ENCODE measurements at regions not wholly inside any gene's neighbourhood (a gene's known extent, or its start where the extent isn't known, plus 50 kb on each side); places are given as distances from the start of the nearest gene placed in this dataset.

DNA sequence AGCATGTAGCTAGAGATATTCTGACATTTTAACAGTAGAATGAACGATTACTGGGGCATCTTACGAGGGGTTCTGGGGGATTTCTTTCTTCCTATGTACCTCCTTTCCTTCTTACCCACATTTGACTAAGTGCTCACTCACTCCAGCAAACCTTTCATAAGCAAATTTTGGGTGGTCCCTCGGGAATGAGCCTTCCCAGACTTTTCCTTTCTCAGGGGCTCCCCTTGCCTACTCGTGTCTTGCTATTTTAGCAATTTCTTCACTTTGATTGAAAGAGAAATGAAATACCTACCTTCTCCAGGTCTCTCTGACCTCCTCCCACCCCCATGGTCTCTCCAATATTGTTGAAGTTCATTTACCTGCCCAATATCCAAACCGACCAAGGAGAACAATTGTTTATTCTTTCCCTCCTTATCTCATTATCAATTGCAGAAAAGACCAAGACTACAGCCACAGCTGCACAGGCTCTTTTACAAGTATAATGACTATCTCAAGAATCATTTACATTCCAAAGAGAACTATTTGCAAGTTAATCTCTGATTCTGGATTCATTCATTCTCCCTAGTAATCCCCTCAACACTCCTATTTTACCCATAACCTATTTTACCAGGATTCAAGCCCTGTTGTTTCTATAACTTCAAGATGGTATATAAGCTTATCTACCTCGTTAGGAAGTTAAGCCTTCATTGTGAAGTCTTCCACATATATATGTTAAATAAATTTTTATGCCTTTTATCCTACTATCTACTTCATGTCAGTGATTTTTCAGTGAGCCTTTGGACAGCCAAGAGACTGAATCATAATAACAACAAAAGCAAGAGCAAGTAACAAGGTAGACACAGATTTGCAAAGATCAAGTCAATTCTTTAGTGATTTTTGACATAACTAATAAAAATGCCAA lies 480.6 kb downstream of the IPMK start:
- no peak for DNase-seq (ENCODE audit: low spot score)

DNA sequence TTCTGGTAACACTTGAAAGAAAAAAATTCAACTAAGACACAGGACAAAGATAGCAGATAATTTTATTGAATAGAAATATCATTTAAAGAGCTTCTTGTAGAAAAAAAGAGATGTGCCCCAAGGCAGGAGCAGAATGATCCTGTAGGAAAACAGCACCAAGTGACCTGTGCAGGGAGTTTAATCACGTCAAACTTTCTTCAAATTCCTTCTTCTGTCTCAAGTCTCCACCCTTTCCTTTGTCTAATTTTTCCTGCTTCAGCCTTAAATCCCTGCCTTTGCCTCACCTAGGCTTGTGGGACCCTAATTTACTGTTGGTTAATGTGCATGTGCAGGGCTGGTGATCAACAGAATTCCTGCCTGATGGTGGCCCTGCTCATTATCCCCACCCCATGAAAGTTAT lies 481.4 kb downstream of the IPMK start:
- no peak for DNase-seq (ENCODE audit: low spot score)

DNA sequence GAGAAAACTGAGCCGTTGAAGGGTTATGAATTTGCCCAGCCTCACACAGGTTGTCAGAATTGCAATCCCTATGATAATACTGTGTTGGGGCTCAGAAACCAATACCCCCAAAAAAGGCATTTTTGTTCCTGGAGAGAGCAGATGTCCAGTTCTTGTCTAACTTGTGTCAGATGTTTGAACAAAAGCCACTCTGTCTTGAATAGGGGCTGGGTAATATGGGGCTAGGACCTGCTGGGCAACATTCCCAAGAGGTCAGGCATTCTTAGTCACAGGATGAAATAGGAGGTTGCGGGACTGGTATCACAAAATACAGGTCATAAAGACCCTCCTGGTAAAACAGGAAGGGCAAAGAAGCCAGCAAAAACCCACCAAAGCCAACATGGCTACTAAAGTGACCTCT lies 482.1 kb downstream of the IPMK start:
- DNase-seq (ENCODE audit: low spot score): peak; percentile 7

- DNase-seq (ENCODE audit: low spot score): no peak
Observed at GRCh38 chr10:57785068-57785467, 482.6 kb downstream of the IPMK start.

- no peak for DNase-seq (ENCODE audit: low spot score)
Observed at GRCh38 chr10:57776688-57777432, 490.8 kb downstream of the IPMK start.

GRCh38 chr10:57775250-57775649 lies 492.4 kb downstream of the IPMK start:
- no peak for DNase-seq (ENCODE audit: low spot score)

DNA sequence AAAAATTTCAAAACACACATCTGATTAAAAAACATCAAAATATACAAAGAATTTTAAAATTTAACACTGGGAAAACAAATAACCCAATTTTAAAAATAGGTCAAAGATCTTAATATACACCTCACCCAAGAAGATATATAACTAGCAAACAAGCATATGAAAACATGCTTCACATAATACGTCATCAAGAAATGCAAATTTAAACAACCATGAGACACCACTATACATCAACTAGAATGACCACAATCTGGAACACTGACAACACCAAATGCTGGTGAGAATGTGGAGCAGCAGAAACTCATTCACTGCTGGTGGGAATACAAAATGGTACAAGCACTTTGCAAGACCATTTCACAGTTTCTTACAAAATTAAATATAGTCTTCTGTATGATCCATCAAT lies 498.4 kb downstream of the IPMK start:
- no peak for DNase-seq (ENCODE audit: low spot score)

GRCh38 chr10:57759777-57760176 lies 507.9 kb downstream of the IPMK start:
- no peak for DNase-seq (ENCODE audit: low spot score)

- no peak for DNase-seq (ENCODE audit: low spot score)
Observed at GRCh38 chr10:57754803-57755202, 512.9 kb downstream of the IPMK start.

DNA sequence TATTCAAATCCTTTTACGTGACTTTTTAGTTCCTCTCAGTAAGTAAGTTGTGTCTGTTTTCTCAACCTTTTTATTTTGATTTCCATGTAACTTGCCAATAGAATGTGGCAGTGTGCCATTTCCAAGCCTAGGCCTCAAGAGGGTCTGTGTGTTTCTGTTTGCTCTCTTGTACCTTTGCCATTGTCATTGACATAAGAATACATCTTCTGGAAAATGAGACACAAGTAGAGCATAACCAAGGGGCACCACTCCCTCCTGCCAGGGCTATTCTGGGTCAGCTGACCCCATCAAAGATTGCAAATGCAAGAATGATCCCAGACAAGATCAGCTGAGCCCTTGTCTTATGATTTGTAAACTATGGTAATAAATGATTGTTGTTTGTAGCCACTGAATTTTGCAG lies 524.0 kb downstream of the IPMK start:
- no peak for DNase-seq (ENCODE audit: low spot score)

GRCh38 chr10:57741751-57742150 lies 525.9 kb downstream of the IPMK start:
- no peak for DNase-seq (ENCODE audit: low spot score)

GRCh38 chr10:57723305-57723704 lies 544.4 kb downstream of the IPMK start:
- no peak for DNase-seq (ENCODE audit: low spot score)

- peak; percentile 46 for DNase-seq (ENCODE audit: low spot score)
Observed at GRCh38 chr10:57716884-57717283, 550.8 kb downstream of the IPMK start.

DNA sequence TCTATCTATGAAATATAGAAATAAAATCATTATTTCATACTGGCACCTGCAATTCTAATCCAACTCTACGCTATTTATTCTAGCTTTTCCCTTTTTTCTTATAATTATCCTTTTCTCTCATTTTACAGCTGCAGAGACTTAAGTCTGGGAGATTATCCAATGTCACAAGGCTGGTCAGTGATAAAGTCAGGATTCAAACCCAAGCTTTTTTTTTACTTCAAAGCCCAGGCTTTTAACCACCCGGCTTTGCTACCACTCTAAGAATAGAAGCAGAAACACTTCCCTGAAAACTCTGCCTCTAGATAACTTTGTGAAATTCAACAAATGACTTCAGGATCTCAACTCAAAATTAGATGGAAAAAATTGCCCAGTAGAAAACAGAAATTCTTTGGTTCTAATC lies 552.5 kb downstream of the IPMK start:
- no peak for DNase-seq (ENCODE audit: low spot score)

DNA sequence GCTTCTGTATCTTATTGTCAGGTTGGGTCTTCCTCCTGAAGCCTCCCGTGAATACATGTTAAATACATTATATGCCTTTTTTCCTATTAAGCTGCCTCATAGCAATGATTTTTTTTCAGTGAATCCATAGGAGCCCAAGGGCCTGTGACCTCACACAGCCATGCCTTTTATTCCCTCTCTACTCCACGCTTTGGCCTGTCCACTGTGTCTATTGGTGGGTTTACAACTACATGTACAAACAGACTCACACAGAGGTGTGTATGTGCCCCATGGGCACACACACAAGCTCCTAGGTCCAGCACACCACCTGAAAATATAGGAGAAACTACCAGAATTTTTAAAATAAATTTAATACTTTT lies 560.4 kb downstream of the IPMK start:
- DNase-seq (ENCODE audit: low spot score): no peak

DNA sequence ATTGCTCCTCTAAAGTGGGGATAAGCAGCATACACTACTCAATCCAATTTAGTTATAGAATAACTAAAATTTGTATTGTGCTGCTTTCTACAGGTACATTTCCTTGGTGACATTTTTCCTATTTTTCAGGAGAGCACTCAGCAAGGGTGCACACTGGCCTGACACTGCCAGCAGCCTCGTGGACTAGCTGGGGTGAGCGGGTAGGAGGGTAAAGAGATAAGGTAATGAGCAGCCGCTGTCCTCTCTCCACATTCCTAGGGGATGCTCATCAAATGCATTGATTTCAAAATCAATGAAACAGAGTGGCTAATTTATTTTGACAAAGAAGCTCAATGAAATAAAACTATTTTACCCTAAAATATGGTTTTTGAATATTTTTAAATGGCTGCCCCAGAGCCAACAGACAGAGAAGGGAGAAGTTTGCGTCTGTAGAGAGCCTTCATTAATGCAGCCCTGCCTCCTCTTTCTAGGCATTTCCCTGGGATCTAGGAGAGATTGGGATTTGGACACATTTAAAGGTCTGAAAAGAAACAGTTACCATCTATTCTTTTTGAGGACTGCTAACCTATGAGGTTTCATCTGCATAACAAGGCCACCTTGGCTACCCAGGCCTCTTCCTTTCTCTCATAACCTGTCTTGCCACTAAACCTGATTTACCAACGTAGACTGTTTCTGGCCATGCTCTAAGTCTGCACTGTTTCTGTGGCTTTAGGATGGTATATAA lies 561.0 kb downstream of the IPMK start:
- DNase-seq (ENCODE audit: low spot score): no peak

GRCh38 chr10:57706016-57706415 lies 561.7 kb downstream of the IPMK start:
- no peak for DNase-seq (ENCODE audit: low spot score)

DNA sequence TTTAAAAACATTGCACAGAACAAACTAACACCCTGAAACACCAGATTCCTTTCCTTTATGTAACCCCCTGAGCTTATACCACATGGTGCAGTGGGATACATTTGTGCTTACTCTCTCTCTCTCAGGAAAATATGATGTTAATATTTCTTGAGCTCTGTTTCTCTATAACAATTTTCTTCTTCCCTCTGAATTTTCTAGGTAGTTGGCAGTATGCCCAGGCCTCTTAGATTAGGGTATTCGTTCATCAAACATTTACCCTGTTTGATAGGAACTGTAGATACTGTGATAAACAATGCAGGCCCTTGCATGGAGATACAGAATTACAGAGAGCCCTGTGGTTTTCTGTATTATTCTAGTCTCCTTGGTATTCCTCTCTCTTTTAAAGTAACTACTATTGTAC lies 567.8 kb downstream of the IPMK start:
- peak; percentile 24 for DNase-seq (ENCODE audit: low spot score)

- DNase-seq (ENCODE audit: low spot score): peak; percentile 94
Observed at GRCh38 chr10:57696641-57697040, 571.1 kb downstream of the IPMK start.

DNA sequence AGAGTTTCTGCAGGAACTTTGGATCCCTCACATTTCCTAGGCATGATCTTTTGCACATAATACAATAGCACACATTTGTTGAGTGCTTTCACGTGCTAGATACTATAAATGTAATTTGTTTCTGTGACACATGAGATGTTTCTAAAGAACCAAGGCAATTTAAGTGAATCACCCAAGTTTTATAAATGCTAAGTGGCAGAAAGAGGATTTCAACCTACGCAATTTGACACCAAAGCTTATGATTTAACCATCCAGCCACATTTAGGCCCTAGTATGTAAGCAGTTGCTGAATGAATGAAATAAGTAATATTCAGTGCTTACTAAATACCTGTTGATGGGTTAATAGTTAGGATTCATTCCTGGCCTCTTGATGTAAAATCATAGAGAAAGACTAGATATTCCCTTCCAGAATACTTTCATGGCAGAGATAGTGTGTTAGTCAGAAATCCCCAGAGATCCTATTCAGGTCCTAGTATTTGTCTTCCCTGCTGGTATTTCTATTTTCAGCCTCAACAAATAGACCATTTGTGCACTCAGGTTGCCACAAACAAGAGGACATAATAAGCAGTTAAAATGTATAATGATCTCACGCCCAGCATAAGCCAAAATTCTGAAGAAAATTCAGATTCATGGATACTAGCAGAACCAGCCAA lies 572.6 kb downstream of the IPMK start:
- DNase-seq (ENCODE audit: low spot score): no peak

DNA sequence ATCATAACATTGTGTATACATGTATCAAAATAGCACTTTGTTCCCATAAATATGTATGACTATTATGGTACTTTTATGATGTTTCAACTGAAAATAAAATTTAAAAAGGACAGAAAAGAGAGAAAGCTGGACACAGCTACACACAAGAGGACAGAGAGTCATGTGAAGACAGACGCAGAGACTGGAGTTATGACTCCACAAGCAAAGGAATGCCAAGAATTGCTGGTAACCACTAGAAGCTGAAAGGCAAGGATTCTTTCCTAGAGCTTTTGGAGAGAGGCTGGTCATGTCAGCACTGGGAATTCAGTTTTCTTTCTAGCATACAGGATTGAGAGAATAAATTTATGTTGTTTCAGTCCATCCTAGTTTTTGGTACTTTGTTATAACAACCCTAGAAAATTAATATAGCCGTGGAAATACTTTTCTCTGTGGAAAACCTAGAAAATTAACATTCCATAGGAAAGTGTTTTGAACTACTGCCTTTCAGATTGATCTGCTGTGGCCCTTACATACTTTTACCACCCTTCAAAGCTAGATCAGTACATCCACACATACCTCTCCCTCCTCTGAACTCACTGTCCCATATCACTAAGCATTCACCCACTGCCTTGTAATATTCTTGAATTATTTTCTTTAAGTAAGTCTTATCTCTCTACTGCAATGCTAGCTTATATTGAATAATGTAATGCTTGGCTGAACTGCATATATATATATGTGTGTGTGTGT lies 575.3 kb downstream of the IPMK start:
- peak; percentile 89 for DNase-seq (ENCODE audit: low spot score)

All from kidney tubule cell (primary cell).